NCI-H146 treated with DMSO at 0.1 percent for 48 hours (cell line): ENCODE measurements at regions not wholly inside any gene's neighbourhood (a gene's known extent, or its start where the extent isn't known, plus 50 kb on each side); places are given as distances from the start of the nearest gene placed in this dataset.

Experiments
- DNase-seq: peaks from one replicate; lab custom pipeline; 2025; ENCODE audit not compliant: unreplicated experiment; lab: John Stamatoyannopoulos, UW

DNA sequence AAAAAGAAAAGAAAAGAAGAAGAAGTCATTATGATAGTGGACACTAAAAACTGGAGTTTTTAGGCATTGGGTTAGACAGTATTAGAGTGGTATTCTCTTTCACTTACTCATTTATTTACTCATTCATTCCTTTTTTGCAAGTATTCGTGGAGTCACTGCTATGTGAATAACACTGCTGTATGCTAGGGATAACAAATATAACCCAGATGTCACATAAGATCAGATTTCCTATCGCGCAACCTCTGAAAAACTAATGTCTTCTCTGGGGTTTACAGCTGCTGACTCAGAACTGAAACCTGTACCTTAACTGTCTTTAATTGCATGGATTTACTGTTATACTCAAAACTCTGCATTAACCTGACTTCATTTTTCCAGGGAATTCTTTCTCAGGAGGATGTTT is 353.7 kb downstream of the LRIG3 start:
- no peak for DNase-seq

DNA sequence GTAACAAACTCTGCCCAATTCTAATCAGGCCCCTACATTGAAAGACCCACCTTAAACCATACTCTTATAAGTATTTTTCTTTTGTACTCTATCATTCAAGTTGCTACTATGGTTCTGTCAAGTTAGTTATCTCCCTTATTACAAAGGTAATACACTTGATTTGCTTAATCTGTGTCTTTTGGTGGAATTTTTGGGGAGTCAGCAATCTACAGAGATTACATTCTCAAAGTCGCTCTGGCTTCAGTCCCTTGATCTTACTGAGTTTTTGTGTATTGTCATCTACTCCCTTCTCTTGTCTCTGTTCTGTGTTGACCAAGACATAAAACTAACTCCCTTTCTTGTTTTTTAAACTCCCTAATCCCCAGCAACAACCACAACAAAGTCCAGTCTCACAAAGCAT is 353.1 kb downstream of the LRIG3 start:
- DNase-seq, result no peak

DNA sequence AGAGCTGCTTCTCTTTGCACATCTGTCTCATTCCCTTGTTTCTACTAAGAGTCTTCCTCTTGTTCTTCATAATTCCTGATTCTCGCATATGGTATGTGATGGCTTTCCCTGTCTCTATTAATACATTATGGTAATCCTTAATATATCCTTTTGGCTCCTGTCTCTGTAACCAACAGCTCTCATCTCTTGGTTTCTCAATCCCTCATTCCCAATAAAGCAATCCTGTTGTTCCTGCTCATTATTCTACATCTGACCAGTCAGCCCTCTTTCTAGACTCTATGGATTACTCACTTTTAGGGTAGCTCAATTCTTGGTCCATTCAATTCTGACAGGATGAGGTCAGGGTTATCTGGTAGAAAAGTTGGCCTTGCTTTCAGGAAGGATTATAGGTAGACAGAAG is 349.9 kb downstream of the LRIG3 start:
- no peak for DNase-seq

DNA sequence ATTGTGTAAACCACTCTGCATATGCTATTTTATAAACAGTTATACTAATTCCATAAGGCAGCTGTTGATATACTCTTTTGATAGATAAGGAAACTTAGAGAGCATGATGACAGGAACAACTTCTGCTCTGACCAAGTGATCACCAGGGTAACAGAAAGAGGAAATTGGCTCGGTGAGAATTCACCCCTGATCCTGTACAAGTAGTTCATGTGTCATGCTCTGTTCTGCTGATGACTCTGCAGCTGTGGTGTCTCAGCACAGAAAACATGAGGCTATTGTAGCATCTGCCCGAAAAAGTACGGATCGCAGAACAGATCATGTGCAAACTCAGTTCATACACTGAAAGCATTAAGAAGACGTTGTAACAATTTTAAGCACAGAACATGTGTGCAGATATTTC is 345.0 kb downstream of the LRIG3 start:
- DNase-seq, result no peak

DNA sequence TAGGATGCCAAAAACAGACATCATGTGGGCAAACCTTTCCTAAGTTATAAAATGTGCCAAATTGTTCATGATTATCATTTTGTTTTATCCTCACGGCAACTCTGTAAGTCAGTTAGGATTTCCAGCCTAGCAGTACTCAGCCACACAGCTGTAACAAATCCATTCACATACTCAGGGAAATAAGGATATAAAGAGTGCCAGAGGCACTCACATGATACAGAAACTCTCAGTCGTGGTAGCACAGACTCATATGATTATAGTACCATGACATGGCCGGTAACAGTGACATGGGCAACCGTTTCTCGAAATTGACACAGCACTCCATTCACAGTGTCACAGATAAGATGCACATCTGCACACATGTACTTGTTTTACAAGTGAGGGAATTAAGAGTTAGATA is 344.2 kb downstream of the LRIG3 start:
- DNase-seq, result no peak

DNA sequence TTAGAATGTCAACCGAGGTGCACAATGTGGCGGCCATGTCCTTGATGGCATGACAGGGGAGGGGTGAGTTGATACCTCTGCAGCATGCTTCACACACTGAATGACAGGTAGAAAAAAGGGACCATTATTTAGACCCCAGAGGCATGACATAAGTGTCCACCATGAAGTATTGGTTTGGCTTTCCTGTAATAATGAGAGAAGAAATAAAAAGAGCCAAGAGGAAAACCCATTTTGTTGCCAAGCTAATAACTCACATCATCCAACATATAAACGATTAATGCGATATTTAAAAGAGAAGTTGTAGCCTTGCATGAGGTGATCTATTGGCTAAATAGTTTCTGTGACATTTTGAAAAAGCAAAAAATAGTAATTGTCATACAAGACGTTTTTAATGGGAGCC is 343.4 kb downstream of the LRIG3 start:
- no peak for DNase-seq

DNA sequence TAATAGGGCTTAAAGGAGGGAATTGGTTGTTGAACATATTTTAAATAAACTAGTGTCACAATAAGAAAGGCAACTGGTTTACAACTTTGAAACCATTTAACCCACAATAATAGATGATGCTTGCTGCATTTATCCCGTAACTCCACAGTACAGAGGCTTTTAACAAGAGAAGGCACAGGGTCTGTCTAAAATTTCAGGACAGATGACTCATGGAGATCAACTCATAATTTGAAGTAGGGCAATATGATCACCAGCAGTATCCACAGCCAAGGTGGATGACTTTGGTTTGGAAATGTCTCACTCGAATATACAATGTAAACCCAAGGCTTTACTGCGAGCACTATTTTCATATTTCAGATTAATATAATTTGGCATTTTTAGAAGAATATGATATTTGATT is 340.2 kb downstream of the LRIG3 start:
- DNase-seq, result no peak

DNA sequence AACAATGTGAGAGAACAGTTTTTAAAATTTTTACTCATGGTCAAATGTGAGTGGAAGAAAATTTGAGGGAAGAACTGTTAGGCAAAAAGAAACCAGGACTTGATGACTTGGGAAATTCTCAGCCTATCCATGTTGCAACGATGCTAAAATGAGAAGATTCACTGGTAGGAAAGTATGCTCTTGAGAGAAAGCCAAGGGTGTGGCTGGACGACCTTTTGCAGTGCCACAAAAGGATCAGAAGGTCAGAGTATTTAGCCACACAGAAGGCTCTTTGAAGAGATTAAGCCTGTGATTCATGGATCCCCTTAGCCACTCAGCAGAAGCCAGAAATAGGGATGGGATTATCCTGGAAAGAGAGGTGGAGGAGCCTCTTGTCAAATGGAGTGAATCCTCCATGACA is 336.8 kb downstream of the LRIG3 start:
- DNase-seq, result no peak

DNA sequence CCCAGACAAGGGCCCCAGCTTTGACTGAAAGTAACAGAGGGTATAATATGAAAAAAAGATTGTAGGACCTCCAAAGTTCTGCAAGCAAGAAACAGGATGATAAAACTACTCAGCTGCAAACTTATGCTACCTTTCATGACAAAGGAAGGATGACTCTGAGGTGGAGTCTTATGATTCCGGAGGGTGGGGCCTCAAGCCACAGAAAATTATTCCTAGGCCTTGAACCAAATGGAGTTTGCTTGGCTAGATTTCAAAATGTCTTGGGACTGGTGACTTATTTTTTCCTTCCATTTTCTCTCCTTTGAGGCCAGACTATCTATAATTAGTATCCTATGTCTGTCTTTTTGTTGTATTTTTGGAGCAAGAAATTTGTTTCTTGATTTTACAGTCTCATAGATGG is 336.4 kb downstream of the LRIG3 start:
- no peak for DNase-seq

DNA sequence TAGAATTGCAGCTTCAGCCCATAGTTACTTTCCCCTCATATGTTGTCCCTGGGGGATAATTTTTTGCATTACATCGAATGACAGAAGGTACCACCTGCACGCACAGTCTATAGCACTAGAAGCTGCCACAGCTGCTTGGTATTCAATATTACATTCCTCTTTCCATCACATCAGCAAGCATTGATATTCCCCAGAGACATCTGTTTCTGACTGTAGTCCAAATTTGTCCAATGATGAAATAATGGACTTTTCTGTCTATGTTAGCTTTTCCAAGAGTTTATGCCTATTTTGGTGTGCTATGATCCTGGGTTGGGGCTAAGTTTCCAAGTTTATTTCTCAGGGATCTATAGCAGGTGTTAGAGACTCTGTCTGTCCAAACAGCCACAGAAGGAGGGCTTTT is 335.4 kb downstream of the LRIG3 start:
- DNase-seq, result no peak

DNA sequence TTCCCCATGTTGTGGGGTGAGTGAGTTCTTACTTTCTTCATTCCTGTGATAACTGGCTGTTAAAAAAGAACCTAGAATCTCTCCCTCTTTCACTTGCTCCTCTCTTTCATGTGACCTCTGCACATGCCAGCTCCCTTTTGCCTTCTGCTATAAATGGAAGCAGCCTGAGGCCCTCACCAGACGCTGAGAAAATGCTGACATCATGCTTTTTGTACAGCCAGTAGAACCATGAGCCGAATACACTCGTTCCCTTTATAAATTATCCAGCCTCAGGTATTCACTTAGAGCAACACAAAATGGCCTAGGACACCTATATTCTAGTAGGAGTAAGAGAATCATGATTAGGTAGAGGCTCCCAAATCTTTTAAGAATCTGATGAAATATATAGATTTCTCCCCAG is 333.5 kb downstream of the LRIG3 start:
- no peak for DNase-seq

DNA sequence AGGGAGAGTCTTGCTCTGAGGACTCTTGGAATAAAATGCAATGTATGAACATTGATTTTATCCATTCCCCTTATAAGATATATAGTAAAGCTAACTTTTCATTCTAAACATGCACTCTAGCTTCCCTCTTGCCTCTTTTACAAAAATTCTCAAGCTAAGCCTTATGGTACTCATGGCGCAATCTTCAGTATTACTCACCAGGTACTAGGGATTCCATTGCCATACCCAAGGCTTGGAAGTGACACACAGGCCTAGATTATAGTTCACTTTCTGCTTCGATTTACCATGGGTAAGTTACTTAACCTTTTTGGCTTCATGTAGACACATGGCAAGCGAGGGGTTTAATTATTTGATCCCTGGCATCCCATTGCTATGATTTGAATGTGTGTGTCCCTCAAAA is 331.5 kb downstream of the LRIG3 start:
- DNase-seq, result no peak

DNA sequence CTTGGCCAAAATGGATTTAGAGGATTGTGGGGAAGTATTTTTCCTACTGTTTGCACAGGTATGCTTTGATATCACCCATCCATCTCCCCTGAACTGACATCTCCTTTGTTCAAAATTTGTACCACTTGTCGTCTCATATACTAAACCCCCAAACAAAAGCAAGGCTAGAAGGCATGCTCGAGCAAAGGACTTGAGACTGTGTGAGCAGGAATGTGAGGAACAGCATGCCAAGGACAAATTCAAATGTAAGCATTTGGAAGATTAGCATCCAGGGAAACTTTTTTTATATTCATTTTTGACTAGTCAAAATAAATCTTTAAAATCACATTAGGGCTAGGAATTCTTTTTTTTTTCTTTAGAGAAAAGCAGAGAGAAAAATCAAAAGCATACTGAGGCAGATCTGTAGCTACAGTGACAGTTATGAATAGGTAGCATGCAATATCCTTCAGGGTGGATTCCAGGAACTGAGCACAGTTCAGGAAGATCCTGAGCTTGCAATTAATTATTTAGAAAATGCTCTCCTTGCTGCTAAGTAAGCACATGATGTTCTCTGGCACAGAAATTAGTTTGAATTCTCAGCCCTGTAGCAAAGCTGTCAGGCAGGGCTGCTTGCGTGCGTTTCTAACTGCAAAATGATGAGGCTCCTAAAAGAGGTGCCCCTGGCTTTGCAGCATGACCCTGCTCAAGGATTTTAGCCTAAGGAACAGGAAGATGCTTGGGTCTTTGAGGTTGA is 327.7 kb downstream of the LRIG3 start:
- no peak for DNase-seq

DNA sequence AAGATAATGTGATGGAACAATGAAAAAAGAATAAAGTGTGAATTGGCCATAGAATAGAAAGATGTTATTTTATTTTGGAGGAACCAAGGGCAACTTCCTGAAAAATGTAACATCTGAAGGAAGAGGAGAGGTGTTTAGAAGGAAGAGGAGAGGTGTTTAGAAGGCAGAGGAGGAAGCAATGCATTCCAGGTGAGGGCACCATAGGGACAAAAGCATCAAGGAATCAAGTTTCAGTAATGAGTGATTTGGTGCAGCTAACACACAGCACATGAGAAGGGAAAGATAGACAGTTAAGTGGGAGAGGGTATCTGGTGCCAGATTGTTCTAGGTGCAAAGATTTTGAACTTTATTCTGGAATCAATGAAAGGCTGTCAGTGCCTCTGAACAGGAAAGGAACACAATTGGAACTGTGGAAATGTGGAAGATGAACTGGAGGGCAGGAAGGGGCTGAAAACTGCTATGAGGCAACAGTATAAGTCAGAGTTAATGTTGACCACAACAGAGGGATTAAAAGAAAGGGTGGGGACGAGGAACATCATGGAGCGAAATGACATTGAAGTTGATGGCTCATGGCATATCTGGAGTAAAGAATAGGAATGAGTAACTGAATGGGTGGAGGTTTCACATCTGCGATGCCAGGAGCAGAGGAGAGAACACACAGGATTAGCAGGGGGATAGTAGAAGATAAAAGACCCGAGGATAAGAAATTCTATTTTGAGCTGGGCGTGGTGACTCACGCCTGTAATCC is 326.6 kb downstream of the LRIG3 start:
- DNase-seq, result no peak

DNA sequence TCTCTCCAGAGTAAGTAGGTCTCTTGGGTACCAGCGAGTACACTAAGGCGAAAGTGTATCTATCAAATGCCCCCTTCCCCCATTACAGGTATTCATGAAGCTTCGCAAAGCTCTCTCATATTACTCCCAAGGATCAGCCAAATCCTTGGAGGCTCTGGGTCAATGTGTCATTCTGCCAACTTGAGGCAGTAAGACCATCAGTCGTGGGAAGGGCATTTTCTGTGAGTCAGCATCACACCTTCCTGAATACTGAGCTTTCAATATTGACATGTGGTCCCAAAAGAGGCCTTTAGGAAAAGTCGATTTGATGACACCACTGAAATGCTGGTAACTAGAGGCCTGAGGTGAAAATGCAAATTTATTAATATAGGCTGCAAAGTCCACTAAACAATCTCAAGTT is 323.9 kb downstream of the LRIG3 start:
- DNase-seq, result no peak

DNA sequence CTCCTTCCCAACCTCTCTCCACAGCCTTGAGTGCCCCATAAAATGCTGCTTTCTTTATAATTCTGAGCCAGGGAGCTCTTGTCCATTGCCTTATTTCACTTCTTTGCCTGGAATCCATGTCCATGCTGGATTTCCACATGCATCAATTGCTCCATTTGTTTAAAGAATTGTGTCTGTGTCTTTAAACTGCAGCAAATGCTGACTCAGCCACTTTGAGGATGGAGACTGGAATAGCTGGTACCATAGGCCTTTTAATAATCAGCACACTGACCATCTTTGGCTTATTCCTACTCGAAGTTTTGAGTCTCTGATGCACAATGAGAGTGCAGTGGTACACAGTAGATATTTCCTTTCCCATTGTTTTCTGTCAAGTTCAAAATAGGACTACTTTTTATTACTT is 318.8 kb downstream of the LRIG3 start:
- no peak for DNase-seq

DNA sequence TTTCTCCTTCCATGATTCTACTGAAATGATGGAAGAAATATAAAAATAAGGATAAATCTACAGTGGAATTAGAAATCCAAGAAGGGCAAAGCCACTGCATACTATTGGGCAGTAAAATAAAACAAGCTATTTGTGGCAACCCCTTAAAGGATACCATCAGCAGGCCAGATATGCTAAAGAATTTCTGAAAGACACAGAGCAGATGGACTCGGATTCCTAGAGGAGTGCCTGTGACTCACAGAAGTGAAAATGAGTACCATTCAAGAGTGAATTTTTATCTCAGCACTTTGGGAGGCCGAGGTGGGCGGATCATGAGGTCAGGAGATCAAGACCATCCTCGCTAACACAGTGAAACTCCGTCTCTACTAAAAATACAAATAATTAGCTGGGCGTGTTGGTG is 318.1 kb downstream of the LRIG3 start:
- no peak for DNase-seq

DNA sequence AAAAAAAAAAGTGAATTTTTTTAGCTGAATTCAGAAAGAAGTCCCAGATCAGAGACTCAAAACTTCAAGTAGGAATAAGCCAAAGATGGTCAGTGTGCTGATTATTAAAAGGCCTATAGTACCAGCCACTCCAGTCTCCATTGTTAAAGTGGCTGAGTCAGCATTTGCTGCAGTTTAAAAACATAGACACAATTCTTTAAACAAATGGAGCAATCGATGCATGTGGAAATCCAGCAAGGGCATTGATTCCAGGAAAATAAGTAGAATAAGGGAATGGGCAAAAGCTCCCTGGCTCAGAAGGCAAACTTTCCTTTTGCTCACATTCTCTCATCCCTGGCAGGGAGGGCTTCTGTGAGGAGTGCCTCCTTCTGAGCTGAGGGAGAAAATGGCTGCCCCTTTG is 317.6 kb downstream of the LRIG3 start:
- DNase-seq, result no peak

DNA sequence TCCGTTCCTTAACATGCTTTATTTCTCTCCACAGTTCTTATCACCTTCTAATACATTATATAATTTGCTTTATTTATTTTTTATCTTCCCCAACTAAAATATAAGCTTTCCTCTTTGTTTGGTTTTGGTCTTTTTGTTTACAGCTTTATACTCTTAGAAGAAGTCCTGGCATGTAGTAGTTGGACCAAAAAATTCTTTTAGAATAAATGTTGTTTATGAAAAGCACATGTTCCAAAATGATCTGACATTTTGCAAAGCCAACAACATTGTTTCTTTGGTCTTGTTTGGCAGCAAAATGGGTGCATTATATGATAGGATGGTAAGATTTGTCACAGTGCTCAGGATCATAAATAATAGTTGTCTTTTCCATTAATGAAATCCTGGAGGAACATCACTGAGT is 312.5 kb downstream of the LRIG3 start:
- no peak for DNase-seq

DNA sequence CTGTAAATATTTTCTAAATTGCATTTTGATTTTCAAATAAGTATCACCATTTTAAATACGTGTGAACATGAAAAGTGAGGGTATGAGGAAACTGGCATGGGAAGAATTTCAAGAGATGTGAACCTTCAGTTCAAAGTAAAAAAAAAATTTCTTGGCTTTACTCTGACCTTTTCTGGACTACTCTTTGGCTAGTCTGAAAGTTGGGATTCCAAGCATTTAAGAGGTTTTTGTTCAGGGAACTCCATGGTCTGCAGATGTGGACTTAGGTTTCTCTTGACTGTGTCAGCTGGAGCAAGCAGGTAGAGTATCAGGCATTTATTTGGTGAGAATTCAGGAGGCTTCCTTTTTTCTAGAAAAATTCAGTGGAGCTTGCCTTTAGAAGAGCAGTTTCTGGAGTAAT is 311.6 kb downstream of the LRIG3 start:
- DNase-seq, result no peak

DNA sequence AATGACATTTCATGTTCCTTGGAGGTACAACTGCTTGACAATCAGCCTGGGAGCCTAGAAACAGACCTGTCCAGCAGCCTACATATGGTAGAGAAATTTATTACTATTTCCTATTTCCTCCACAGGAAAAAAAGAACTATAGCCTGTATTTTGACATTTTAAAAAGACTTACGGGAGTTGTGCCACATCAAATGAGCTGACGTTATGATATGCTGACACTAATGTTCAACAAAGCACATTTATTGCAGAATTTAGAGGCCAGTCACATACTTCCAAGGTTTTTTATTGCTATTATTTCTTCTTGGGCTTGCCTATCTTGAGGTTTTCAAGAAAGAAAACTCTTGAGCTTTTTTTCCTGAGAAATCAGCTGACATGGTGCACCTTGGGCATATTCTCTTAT is 305.3 kb downstream of the LRIG3 start:
- DNase-seq, result no peak

DNA sequence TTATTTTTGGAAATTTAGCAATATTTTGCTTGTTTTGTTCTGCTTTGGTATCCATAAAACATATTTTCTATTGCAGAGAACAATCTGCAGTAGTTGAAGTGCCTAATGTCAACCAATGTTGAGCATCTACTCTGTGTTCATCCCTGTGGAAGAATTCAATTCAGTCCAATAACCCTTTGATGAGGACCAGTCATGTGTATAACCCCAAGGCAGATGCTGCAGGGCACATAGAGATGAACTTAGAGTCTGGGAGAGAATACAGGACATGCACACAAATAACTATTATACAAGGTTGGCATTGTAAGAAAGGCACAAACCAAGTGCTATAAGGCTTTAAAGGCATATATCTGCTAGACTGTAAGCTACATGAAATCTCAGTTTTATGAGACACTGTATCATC is 304.7 kb downstream of the LRIG3 start:
- no peak for DNase-seq

DNA sequence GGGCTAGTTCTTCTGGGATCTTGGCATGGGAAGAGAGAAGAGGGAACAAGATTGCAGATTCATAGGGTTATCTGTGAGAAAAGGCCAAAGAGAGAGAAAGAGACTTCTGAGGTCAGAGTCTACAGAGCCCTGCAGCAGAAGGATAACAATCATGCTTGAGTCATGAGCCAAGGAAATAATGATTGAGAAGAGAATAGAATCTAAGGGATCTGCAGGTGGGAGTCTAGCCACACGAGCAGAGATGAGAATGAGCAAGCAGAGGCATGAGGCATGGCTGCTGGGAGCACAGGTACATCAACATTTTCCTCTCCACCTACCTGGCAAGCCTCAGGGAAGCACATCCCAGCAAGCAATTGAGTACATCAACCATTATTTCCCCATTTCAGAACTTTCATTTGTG is 303.7 kb downstream of the LRIG3 start:
- DNase-seq, result no peak
